ENCODE measurements at regions not wholly inside any gene's neighbourhood (a gene's known extent, or its start where the extent isn't known, plus 50 kb on each side); places are given as distances from the start of the nearest gene placed in this dataset.

DNA sequence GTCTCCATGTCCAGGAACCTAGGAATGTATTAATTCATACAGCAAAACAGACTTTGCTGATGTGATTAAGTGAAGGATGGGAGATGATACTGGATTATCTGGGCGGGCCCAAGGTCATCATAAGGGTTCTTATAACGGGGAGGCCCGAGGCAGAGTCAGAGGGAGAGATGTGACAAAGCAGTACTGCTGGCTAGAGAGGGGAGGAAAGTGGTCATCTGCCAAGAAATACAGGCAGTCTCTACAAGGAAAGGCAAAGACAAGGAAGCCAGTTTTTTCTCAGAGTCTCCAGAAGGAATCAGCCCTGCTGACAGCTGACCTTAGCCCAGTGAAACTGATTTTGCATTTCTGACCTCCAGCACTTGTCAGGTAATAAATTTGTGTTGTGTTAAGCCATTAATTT is 66.2 kb upstream of the CORO2B start:
- H3K4me3 ChIP-seq (ENCODE audit: low read depth in 1 of 2, low read length in 2 of 2) = no peak overlapping the region
- no peaks in the 10 kb centered on the region for H3K9me3 ChIP-seq (ENCODE audit: low read length)
- H3K4me1 ChIP-seq (ENCODE audit: insufficient read depth, low read length) = peaks cover 13% of the 10 kb centered on the region
- no peak overlapping the region for H3K9ac ChIP-seq (ENCODE audit: low read length)
- no peaks in the 10 kb centered on the region for H3K27me3 ChIP-seq (ENCODE audit: control insufficient read depth in 1 of 2, insufficient read depth in 2 of 2, low read length in 2 of 2)
- H3K36me3 ChIP-seq (ENCODE audit: insufficient read depth, low read length) = no peaks in the 10 kb centered on the region
- no peak overlapping the region for H3K27ac ChIP-seq (ENCODE audit: low read depth, low read length)

DNA sequence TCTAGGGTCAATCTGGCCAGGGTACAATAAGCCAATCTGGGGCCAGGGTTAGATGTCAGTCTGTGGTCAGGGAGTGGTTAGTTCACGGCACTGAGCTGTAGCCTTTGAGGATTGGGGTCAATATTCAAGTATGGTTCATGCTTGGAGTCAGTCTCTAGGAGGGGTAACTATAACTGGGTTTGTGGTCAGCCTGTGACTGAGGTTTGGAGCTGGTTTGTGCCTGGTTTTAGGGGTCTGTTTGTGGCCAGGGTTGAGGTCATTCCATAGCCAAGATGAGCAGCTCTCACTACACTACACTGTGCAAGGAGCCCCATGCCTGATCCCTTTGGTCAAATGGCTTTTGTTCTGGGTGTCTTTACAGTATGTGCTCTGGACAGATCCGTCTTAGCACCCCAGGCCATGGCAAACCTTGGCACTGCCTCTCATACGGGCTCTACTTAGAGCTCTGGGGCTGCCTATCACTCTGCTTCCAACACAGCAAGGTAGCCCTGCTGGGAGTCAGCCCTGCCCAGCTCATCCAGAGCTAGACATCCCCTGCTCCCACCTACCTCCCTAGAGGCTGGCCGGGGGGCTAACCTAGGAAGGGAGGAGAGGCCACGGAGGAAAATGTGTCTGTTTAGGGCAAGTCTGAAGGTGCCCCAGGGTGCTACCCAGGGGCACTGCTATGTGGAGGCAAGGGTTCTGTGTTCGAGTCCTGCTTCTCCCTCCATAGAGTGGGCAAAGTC is 63.3 kb upstream of the CORO2B start:
- Histone ChIP-seq H3K9ac (ENCODE audit: low read length) (no peak overlapping the region), H3K9me3 (ENCODE audit: low read length) (no peaks in the 10 kb centered on the region), H3K4me3 (ENCODE audit: low read depth in 1 of 2, low read length in 2 of 2) (no peak overlapping the region), H3K27ac (ENCODE audit: low read depth, low read length) (no peak overlapping the region), H3K4me1 (ENCODE audit: insufficient read depth, low read length) (peaks cover 18% of the 10 kb centered on the region), H3K27me3 (ENCODE audit: control insufficient read depth in 1 of 2, insufficient read depth in 2 of 2, low read length in 2 of 2) (no peaks in the 10 kb centered on the region), H3K36me3 (ENCODE audit: insufficient read depth, low read length) (no peaks in the 10 kb centered on the region)

DNA sequence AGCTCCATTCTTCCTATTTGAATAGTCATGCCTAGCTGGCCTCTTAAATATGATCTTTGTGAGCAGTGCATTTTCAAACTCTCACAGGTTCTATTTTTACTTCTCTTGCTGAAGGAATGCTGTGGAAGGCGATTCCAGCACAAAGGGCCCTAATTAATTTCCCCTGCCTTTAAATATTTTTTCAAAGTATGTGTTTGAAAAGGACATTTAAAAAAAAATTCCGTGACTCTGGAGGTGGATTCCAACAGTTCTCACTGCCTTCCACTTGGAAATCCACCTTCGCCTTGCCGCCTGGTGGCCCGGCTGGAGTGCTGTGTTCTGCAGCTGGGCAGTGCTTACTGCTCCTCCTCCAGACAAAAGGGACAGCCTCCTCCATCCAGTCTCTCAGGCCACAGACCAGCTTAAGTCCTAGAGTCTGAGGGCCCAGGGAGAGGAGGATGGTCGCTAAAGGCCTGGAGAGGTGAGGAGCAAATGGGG is 61.5 kb upstream of the CORO2B start:
- Histone ChIP-seq H3K36me3 (ENCODE audit: insufficient read depth, low read length) (no peaks in the 10 kb centered on the region), H3K9ac (ENCODE audit: low read length) (no peak overlapping the region), H3K4me1 (ENCODE audit: insufficient read depth, low read length) (peaks cover 18% of the 10 kb centered on the region), H3K9me3 (ENCODE audit: low read length) (no peaks in the 10 kb centered on the region), H3K27me3 (ENCODE audit: control insufficient read depth in 1 of 2, insufficient read depth in 2 of 2, low read length in 2 of 2) (no peaks in the 10 kb centered on the region), H3K4me3 (ENCODE audit: low read depth in 1 of 2, low read length in 2 of 2) (no peak overlapping the region), H3K27ac (ENCODE audit: low read depth, low read length) (peak overlapping the region; percentile 63)

DNA sequence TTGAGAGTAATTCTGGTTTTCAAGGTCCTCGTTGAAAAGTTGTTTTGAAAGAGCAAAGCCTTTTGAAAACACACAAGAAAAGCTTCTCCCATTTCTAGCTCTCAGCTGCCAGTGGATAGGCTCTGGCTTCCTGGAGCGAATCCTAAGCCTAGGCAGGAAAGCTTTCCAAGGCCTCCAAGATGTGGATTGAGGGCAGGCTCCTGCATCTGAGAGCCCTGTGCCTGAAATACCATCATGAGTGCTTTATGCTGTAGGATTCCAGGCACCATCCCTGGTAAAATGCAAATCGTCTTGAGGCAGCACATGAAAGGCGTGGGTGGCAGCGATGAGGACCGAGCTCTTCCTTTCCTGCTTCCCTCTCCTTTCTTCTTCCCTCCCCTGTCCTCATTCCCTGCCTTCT is 60.7 kb upstream of the CORO2B start:
- H3K9ac ChIP-seq (ENCODE audit: low read length) = no peak overlapping the region
- H3K9me3 ChIP-seq (ENCODE audit: low read length) = no peaks in the 10 kb centered on the region
- peaks cover 18% of the 10 kb centered on the region for H3K4me1 ChIP-seq (ENCODE audit: insufficient read depth, low read length)
- no peaks in the 10 kb centered on the region for H3K36me3 ChIP-seq (ENCODE audit: insufficient read depth, low read length)
- H3K4me3 ChIP-seq (ENCODE audit: low read depth in 1 of 2, low read length in 2 of 2) = no peak overlapping the region
- H3K27me3 ChIP-seq (ENCODE audit: control insufficient read depth in 1 of 2, insufficient read depth in 2 of 2, low read length in 2 of 2) = no peaks in the 10 kb centered on the region
- no peak overlapping the region for H3K27ac ChIP-seq (ENCODE audit: low read depth, low read length)

DNA sequence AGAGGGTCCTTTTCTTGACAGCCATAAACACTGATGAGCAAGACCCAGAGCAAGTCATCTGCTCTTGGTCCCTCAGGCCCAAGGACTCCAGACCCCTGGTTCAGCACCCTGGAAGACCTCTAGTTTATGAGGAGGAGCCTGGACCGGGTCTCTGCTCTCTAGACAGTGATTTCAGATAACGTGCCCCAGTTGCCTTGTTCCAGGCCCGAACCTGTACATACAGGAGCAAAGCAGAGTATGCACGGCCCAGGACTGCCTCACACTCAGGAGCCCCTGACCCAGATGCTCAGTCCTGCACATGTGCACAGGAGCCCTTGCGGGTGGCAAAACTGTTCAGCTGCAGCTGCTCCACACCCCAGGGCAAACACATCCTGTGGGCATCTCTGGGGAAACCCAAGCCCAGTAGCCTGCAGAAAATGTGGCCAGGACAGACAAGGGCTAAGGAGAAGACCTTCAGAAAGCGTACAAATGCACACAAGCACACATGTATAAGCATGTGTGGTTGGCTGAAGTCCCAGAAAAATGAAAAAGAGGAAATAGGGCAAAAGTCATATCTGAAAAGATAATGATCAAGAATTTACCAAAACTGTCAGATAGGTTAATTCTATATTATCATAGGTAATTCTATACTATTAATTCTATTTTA is 59.9 kb upstream of the CORO2B start:
- Histone ChIP-seq H3K4me3 (ENCODE audit: low read depth in 1 of 2, low read length in 2 of 2) (no peak overlapping the region), H3K9ac (ENCODE audit: low read length) (no peak overlapping the region), H3K27ac (ENCODE audit: low read depth, low read length) (no peak overlapping the region)

DNA sequence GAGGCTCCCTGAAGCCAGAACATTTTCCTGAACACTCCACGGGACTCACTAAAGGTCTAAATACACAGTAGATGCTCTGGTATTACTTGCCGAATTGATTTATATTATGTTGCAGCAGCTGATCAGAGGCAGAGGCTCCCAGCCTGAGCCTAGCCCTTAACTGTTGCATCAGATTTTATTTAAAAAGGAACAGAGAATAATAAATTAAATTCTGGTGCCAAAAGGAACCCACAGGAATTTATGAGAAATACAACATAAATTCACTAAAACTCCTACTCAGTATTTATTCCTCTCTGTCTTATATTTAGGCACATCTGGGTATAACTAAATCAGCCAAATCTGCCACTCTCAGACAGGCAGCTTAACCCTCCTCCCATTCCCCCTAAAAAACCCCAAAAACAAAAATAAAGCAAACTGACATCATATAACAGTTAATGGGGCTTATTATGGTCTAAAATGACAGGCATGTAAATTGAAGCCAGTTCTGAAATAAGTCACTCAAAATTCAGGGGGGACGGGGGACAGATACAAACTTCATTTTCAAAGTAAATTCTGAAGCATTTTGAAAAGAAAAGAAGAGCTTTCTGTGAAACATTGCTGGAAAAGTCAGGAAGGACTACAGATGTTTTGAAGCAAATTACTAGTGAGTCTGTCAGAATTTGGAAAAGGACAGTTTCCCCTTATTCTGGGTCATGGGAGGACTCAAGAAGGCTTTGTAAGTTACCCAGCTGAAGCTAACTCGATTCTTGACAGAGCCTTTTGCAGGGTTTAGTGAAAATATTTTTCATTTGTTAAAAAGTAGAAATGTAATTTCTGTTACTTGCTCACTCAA is 53.8 kb upstream of the CORO2B start:
- no peaks in the 10 kb centered on the region for H3K9me3 ChIP-seq (ENCODE audit: low read length)
- no peaks in the 10 kb centered on the region for H3K27me3 ChIP-seq (ENCODE audit: control insufficient read depth in 1 of 2, insufficient read depth in 2 of 2, low read length in 2 of 2)
- no peak overlapping the region for H3K9ac ChIP-seq (ENCODE audit: low read length)
- H3K27ac ChIP-seq (ENCODE audit: low read depth, low read length) = no peak overlapping the region
- H3K36me3 ChIP-seq (ENCODE audit: insufficient read depth, low read length) = no peaks in the 10 kb centered on the region
- H3K4me3 ChIP-seq (ENCODE audit: low read depth in 1 of 2, low read length in 2 of 2) = no peak overlapping the region
- H3K4me1 ChIP-seq (ENCODE audit: insufficient read depth, low read length) = no peaks in the 10 kb centered on the region

More for the DNA sequence above, 59.9 kb upstream of the CORO2B start:
- Histone ChIP-seq H3K36me3 (ENCODE audit: insufficient read depth, low read length) (no peaks in the 10 kb centered on the region), H3K9me3 (ENCODE audit: low read length) (no peaks in the 10 kb centered on the region), H3K27me3 (ENCODE audit: control insufficient read depth in 1 of 2, insufficient read depth in 2 of 2, low read length in 2 of 2) (no peaks in the 10 kb centered on the region), H3K4me1 (ENCODE audit: insufficient read depth, low read length) (peaks cover 18% of the 10 kb centered on the region)

DNA sequence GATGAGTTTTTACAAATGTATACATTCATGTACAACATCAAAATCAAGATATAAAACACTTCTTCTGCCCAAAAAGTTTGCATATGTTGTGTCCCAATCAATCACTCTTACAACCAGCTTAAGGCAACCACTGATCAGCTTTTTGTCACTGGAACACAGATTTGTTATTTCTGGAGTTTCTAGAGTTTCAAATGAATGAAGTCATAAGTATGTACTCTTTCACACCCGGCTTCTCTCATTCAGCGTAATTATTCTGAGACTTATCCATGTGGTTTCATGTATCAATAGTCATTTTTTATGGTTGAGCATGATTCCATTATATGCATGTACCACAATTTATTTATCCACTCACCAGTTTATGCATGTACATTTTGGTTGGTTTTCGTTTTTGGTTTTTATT is 53.0 kb upstream of the CORO2B start:
- Histone ChIP-seq H3K4me3 (ENCODE audit: low read depth in 1 of 2, low read length in 2 of 2) (no peak overlapping the region), H3K27ac (ENCODE audit: low read depth, low read length) (no peak overlapping the region), H3K4me1 (ENCODE audit: insufficient read depth, low read length) (no peaks in the 10 kb centered on the region), H3K36me3 (ENCODE audit: insufficient read depth, low read length) (no peaks in the 10 kb centered on the region), H3K9ac (ENCODE audit: low read length) (no peak overlapping the region), H3K9me3 (ENCODE audit: low read length) (no peaks in the 10 kb centered on the region), H3K27me3 (ENCODE audit: control insufficient read depth in 1 of 2, insufficient read depth in 2 of 2, low read length in 2 of 2) (no peaks in the 10 kb centered on the region)

DNA sequence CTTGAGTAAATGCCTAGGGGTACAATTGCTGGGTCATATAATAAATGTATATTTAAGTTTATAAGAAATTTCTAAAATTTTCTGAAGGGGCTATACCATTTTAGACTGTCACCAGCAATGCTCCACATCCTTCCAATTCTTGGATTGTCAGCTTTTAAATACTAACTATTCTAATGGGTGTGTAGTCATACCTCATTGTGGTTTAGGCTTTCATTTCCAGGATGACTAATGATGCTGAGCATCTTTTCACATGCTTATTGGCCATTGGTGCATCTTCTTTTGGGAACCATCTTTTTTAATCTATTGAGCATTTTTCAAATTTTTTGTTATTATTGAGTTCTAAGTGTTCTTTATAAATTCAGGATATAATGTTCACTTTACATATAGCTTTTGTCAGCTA is 52.5 kb upstream of the CORO2B start:
- Histone ChIP-seq H3K4me1 (ENCODE audit: insufficient read depth, low read length) (no peaks in the 10 kb centered on the region), H3K9me3 (ENCODE audit: low read length) (no peaks in the 10 kb centered on the region), H3K27ac (ENCODE audit: low read depth, low read length) (no peak overlapping the region), H3K4me3 (ENCODE audit: low read depth in 1 of 2, low read length in 2 of 2) (no peak overlapping the region), H3K27me3 (ENCODE audit: control insufficient read depth in 1 of 2, insufficient read depth in 2 of 2, low read length in 2 of 2) (no peaks in the 10 kb centered on the region), H3K9ac (ENCODE audit: low read length) (no peak overlapping the region), H3K36me3 (ENCODE audit: insufficient read depth, low read length) (no peaks in the 10 kb centered on the region)

DNA sequence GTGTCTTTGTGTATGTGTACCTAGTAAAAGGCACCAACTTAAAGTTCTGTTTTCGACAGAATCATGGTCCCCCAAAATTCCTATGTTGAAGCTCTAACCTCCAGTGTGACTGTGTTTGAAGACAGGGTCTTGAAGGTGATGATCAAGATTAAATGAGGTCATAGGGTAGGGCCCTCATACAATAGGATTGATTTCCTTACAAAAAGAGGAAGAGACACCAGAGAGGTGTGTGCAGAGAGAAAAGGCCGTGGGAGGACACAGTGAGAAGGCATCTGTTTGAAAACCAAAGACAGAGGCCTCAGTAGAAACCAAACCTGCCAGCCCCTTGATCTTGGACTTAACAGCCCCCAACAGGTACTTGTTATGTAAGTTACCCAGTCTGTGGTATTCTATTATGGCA is 52.0 kb upstream of the CORO2B start:
- Histone ChIP-seq H3K9ac (ENCODE audit: low read length) (no peak overlapping the region), H3K27me3 (ENCODE audit: control insufficient read depth in 1 of 2, insufficient read depth in 2 of 2, low read length in 2 of 2) (no peaks in the 10 kb centered on the region), H3K4me3 (ENCODE audit: low read depth in 1 of 2, low read length in 2 of 2) (no peak overlapping the region), H3K9me3 (ENCODE audit: low read length) (no peaks in the 10 kb centered on the region), H3K36me3 (ENCODE audit: insufficient read depth, low read length) (no peaks in the 10 kb centered on the region), H3K27ac (ENCODE audit: low read depth, low read length) (no peak overlapping the region), H3K4me1 (ENCODE audit: insufficient read depth, low read length) (no peaks in the 10 kb centered on the region)

DNA sequence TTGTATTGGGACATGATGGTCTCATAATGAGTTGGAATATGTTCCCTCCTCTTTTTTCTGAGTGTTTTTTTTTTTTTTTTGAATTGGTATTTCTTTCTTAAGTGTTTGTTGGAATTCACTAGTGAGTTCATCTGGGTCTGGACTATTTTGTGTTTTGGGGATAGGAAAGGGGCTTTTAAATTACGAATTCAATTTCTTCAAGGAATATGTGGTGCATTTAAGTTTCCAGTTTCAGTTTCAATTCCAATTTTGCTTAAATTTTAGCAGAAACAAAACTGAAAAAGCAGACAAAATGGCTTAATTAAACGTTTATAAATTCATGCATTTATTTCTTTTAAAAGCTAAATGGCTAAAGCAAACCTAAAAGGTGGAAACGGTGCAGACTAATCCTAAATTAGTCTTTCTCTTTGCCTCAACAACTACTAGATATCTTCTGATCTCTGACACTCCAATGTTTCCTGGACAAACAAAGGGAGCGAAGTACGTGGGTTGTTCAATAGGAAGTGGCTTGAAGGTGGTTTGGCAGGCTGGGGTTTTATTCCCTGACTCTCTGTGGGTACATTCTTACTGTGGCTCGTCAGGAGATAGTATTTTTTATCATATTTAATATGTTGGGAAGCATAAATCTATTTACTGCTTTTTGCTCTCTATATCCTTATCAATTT is 50.0 kb upstream of the CORO2B start:
- H3K4me3 ChIP-seq (ENCODE audit: low read depth in 1 of 2, low read length in 2 of 2) = no peak overlapping the region
- H3K9me3 ChIP-seq (ENCODE audit: low read length) = no peaks in the 10 kb centered on the region
- H3K27ac ChIP-seq (ENCODE audit: low read depth, low read length) = no peak overlapping the region
- H3K4me1 ChIP-seq (ENCODE audit: insufficient read depth, low read length) = no peaks in the 10 kb centered on the region
- no peaks in the 10 kb centered on the region for H3K27me3 ChIP-seq (ENCODE audit: control insufficient read depth in 1 of 2, insufficient read depth in 2 of 2, low read length in 2 of 2)
- H3K9ac ChIP-seq (ENCODE audit: low read length) = no peak overlapping the region
- no peaks in the 10 kb centered on the region for H3K36me3 ChIP-seq (ENCODE audit: insufficient read depth, low read length)
